Osteoblast (primary cell): ENCODE measurements at regions not wholly inside any gene's neighbourhood (a gene's known extent, or its start where the extent isn't known, plus 50 kb on each side); places are given as distances from the start of the nearest gene placed in this dataset.

Experiments
- DNase-seq: peaks from one replicate; pipeline ENCODE4 v3.0.0; 2011; ENCODE audit warnings: low spot score, mixed read lengths; ENCODE audit not compliant: insufficient read length; ENCODE audit errors: missing footprints
- H2AFZ ChIP-seq: 2 replicates; pipeline ENCODE4 v1.6.0; 2011; ENCODE audit warnings: mild to moderate bottlenecking, low read length
- H3K27ac ChIP-seq: 2 replicates; pipeline ENCODE4 v1.5.1; 2011; ENCODE audit warnings: mild to moderate bottlenecking, low read depth, low read length, moderate library complexity
- H3K27me3 ChIP-seq: 2 replicates; pipeline ENCODE4 v1.6.0; 2012; ENCODE audit warnings: mild to moderate bottlenecking, control low read depth, inconsistent platforms, low read length, moderate library complexity; ENCODE audit not compliant: insufficient read depth
- H3K36me3 ChIP-seq: 2 replicates; pipeline ENCODE4 v1.5.1; 2011; ENCODE audit warnings: mild to moderate bottlenecking, low read length, control low read depth, moderate library complexity; ENCODE audit not compliant: insufficient read depth
- H3K4me1 ChIP-seq: 2 replicates; pipeline ENCODE4 v1.5.1; 2011; ENCODE audit warnings: mild to moderate bottlenecking, low read length, control low read depth, moderate library complexity; ENCODE audit not compliant: insufficient read depth
- H3K4me2 ChIP-seq: 2 replicates; pipeline ENCODE4 v1.6.0; 2011; ENCODE audit warnings: mild to moderate bottlenecking, low read length; ENCODE audit not compliant: insufficient read depth
- H3K4me3 ChIP-seq: fragments of 200-600 bp; sonication (generic); 3 replicates; pipeline ENCODE4 v1.5.1; 2012; ENCODE audit warnings: mild to moderate bottlenecking, low read length, inconsistent platforms; ENCODE audit not compliant: insufficient read depth
- H3K79me2 ChIP-seq: 2 replicates; pipeline ENCODE4 v1.6.0; 2012; ENCODE audit warnings: mild to moderate bottlenecking, low read length, control low read depth, inconsistent platforms; ENCODE audit not compliant: insufficient read depth
- H3K9me3 ChIP-seq: 2 replicates; pipeline ENCODE4 v1.5.1; 2011; ENCODE audit warnings: low read depth, low read length, control low read depth
- H4K20me1 ChIP-seq: 2 replicates; pipeline ENCODE4 v1.6.0; 2012; ENCODE audit warnings: mild to moderate bottlenecking, low read length, control low read depth; ENCODE audit not compliant: insufficient read depth
- CTCF ChIP-seq: IDR thresholded peaks from 2 replicates; pipeline ENCODE4 v1.5.1; 2011; ENCODE audit warnings: mild to moderate bottlenecking, low read depth, low read length, moderate library complexity; ENCODE audit errors: extremely low read depth

- TF ChIP-seq CTCF = no peak
- peaks cover 9% of the 10 kb centered on the region for H3K4me1 ChIP-seq
- no peak overlapping the region for H2AFZ ChIP-seq
- DNase-seq = no peak
- no peak overlapping the region for H3K4me2 ChIP-seq
- H3K36me3 ChIP-seq = no peaks in the 10 kb centered on the region
- no peak overlapping the region for H3K27ac ChIP-seq
- no peaks in the 10 kb centered on the region for H3K9me3 ChIP-seq
- H3K79me2 ChIP-seq = no peaks in the 10 kb centered on the region
- H3K27me3 ChIP-seq = no peaks in the 10 kb centered on the region
- H4K20me1 ChIP-seq = no peaks in the 10 kb centered on the region
- no peak overlapping the region for H3K4me3 ChIP-seq
These were observed 50.0 kb downstream of the PABIR2 start for GRCh38 chrX:134747006-134747405.

- Histone ChIP-seq H3K79me2 (no peaks in the 10 kb centered on the region), H2AFZ (no peak overlapping the region), H3K4me1 (peaks cover 9% of the 10 kb centered on the region), H3K4me3 (no peak overlapping the region), H3K27me3 (no peaks in the 10 kb centered on the region), H3K4me2 (no peak overlapping the region), H3K9me3 (no peaks in the 10 kb centered on the region), H3K27ac (no peak overlapping the region), H4K20me1 (no peaks in the 10 kb centered on the region), H3K36me3 (no peaks in the 10 kb centered on the region)
- TF ChIP-seq CTCF = no peak
- no peak for DNase-seq
These were observed 50.6 kb downstream of the PABIR2 start for GRCh38 chrX:134746410-134746785.

DNA sequence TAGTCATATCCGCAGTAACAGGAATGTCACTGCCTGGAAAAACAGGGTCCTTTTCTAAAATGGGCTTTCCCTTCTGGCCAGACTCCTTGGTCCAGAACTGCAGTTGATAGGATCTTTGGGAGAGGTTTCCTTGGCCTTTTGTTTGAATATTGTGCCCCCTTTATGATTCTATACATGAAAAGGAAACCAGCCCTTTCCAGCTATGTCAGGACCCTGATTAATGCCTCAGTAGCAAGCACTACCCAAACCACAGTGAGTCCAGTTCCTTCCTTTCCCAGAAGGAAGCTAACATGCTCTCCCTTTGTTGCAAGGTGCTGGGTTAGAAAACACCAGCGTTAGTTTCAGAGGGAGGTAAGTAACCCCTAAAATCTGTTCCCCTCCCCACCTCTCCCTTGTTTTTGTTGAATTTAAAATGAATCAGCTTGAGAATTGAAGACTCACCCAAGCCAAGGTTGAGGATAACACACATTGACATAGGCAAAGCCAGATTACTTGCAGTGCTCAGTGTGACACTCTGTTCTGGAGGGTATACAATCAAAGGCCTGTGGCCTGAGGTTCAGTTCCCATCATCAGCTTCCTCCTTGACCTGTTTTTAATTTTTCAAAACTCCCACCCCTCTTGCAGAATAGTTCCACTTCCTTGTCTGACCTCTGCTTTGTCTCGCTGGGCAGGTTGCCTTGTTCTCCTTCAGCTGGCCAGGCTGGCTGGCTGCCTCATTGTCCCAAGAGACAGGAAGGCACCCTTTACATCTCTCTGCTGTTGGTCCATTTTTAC, 51.2 kb downstream of the PABIR2 start:
- no peaks in the 10 kb centered on the region for H4K20me1 ChIP-seq
- H2AFZ ChIP-seq = no peak overlapping the region
- peaks cover 9% of the 10 kb centered on the region for H3K4me1 ChIP-seq
- no peaks in the 10 kb centered on the region for H3K79me2 ChIP-seq
- TF ChIP-seq CTCF = no peak
- H3K4me3 ChIP-seq = no peak overlapping the region
- H3K4me2 ChIP-seq = no peak overlapping the region
- no peaks in the 10 kb centered on the region for H3K36me3 ChIP-seq
- DNase-seq = no peak
- no peaks in the 10 kb centered on the region for H3K27me3 ChIP-seq
- no peaks in the 10 kb centered on the region for H3K9me3 ChIP-seq
- no peak overlapping the region for H3K27ac ChIP-seq

DNA sequence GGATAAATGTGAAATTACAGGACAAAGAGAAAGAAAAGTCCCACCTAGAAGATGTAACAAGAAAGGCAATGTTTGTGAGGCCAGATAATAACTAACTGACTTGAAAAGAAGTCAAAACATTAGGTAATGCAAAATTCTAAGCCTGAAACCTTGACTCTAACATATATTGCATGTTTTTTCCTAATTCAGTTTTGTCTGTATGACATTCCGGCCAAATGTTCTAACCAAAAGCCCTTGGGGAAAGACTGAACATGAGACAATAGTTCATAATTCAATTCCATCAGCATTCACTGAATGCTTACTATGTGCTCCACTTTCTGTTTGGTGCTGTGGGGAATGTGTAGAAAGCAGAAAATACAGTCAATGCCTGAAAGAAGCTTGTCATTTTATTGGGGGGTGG, 53.9 kb downstream of the PABIR2 start:
- no peak for TF ChIP-seq CTCF
- DNase-seq = peak; percentile 18
- Histone ChIP-seq H3K27me3 (peaks cover 3% of the 10 kb centered on the region), H3K4me2 (peak overlapping the region; percentile 3), H3K27ac (no peak overlapping the region), H3K79me2 (no peaks in the 10 kb centered on the region), H3K4me3 (no peak overlapping the region), H3K36me3 (no peaks in the 10 kb centered on the region), H3K9me3 (no peaks in the 10 kb centered on the region), H2AFZ (no peak overlapping the region), H4K20me1 (no peaks in the 10 kb centered on the region), H3K4me1 (peaks cover 9% of the 10 kb centered on the region)
